ENCODE measurements at regions not wholly inside any gene's neighbourhood (a gene's known extent, or its start where the extent isn't known, plus 50 kb on each side); places are given as distances from the start of the nearest gene placed in this dataset.

DNA sequence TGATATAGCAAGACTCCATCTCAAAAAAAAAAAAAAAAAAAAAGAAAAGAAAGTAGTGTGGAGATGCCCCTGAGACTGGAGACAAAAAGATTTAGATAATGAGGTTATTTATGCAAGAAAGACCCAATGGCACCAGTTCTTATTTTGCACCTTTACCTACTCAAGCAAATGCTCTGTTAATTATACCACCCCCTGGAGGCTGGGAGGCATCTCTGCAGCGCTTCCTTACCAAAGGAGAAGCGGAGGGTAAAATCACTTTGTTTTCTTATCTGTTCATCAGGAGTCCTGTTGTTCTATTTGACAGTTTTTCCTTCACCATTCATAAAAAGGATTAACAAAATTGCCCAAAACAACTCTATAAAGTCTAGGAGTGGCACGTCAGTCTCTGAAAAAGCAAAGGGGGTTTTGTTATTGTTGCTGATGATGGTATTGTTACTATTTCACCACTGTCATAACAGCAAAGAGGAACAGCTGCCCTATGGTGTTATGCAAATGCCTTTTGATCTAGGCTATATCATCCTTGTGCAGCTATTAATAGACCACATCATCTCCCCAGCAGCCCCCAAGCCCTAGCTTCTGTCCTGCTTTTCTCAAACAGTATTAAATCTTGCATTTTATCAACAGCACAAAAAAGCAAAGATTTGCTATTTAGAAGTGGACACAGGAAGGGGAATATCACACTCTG, 174.0 kb downstream of the PALM2AKAP2 start:
- no peaks in the 10 kb centered on the region for H3K4me1 ChIP-seq (ENCODE audit: control insufficient read depth, insufficient read depth, low read length)
- H3K27ac ChIP-seq (ENCODE audit: low read depth, low read length) = no peak overlapping the region
- WGBS (ENCODE audit: insufficient coverage) = 100% methylated on average over 2 of the region's 3 CpGs
- DNase-seq (ENCODE audit: low read depth in 4 of 6, low spot score in 6 of 6) = no peak
- no peak overlapping the region for H3K4me3 ChIP-seq (ENCODE audit: low read depth, low read length)
- H3K9me3 ChIP-seq (ENCODE audit: control insufficient read depth, insufficient read depth, low read length) = no peaks in the 10 kb centered on the region
- H3K36me3 ChIP-seq (ENCODE audit: control insufficient read depth, insufficient read depth, low read length) = no peaks in the 10 kb centered on the region
- no peaks in the 10 kb centered on the region for H3K27me3 ChIP-seq (ENCODE audit: control insufficient read depth, insufficient read depth, low read length)

GRCh38 chr9:109956717-109957440, 176.9 kb downstream of the PALM2AKAP2 start:
- Histone ChIP-seq H3K9me3 (ENCODE audit: control insufficient read depth, insufficient read depth, low read length) (no peaks in the 10 kb centered on the region), H3K4me1 (ENCODE audit: control insufficient read depth, insufficient read depth, low read length) (no peaks in the 10 kb centered on the region), H3K27ac (ENCODE audit: low read depth, low read length) (peak overlapping the region; percentile 0), H3K36me3 (ENCODE audit: control insufficient read depth, insufficient read depth, low read length) (no peaks in the 10 kb centered on the region), H3K27me3 (ENCODE audit: control insufficient read depth, insufficient read depth, low read length) (no peaks in the 10 kb centered on the region), H3K4me3 (ENCODE audit: low read depth, low read length) (no peak overlapping the region)
- DNase-seq (ENCODE audit: low read depth in 4 of 6, low spot score in 6 of 6) = peak in 3 of 6 donors; percentile 22 to 86 (median 41)
- 15% methylated on average over 6 of the region's 9 CpGs for WGBS (ENCODE audit: insufficient coverage)

DNA sequence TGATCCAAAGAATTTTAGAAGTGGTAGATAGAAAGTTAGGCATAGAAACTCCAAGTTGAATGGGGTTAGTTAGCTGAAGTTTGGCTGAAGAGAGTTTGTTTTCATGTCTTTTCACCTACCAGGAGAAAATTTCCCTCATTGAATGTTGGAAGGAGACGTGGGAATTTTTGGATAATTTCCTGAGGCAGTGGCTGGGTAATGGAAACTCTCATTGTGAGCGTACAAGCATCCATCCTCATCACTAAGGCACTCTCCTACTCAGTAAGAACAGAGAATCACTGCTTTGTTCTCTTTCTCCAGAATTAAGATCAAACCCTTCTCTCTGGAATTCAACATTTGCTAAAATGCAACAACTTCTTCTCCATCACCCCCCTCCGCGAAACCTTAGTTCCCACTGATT, 179.7 kb downstream of the PALM2AKAP2 start:
- no peak for DNase-seq (ENCODE audit: low read depth in 4 of 6, low spot score in 6 of 6)
- no peak overlapping the region for H3K4me3 ChIP-seq (ENCODE audit: low read depth, low read length)
- H3K4me1 ChIP-seq (ENCODE audit: control insufficient read depth, insufficient read depth, low read length) = no peaks in the 10 kb centered on the region
- WGBS (ENCODE audit: insufficient coverage) = 83% methylated on average over 2 of the region's 4 CpGs
- no peaks in the 10 kb centered on the region for H3K27me3 ChIP-seq (ENCODE audit: control insufficient read depth, insufficient read depth, low read length)
- H3K36me3 ChIP-seq (ENCODE audit: control insufficient read depth, insufficient read depth, low read length) = no peaks in the 10 kb centered on the region
- H3K9me3 ChIP-seq (ENCODE audit: control insufficient read depth, insufficient read depth, low read length) = no peaks in the 10 kb centered on the region
- H3K27ac ChIP-seq (ENCODE audit: low read depth, low read length) = no peak overlapping the region

GRCh38 chr9:109961626-109962025, 181.6 kb downstream of the PALM2AKAP2 start:
- Histone ChIP-seq H3K36me3 (ENCODE audit: control insufficient read depth, insufficient read depth, low read length) (no peaks in the 10 kb centered on the region), H3K27me3 (ENCODE audit: control insufficient read depth, insufficient read depth, low read length) (no peaks in the 10 kb centered on the region), H3K4me3 (ENCODE audit: low read depth, low read length) (no peak overlapping the region), H3K27ac (ENCODE audit: low read depth, low read length) (no peak overlapping the region), H3K9me3 (ENCODE audit: control insufficient read depth, insufficient read depth, low read length) (no peaks in the 10 kb centered on the region), H3K4me1 (ENCODE audit: control insufficient read depth, insufficient read depth, low read length) (no peaks in the 10 kb centered on the region)
- no CpG with 5 or more reads among the region's 2 CpGs for WGBS (ENCODE audit: insufficient coverage)
- DNase-seq (ENCODE audit: low read depth in 4 of 6, low spot score in 6 of 6) = no peak

GRCh38 chr9:109962215-109962614, 182.2 kb downstream of the PALM2AKAP2 start:
- Histone ChIP-seq H3K4me1 (ENCODE audit: control insufficient read depth, insufficient read depth, low read length) (no peaks in the 10 kb centered on the region), H3K36me3 (ENCODE audit: control insufficient read depth, insufficient read depth, low read length) (no peaks in the 10 kb centered on the region), H3K9me3 (ENCODE audit: control insufficient read depth, insufficient read depth, low read length) (no peaks in the 10 kb centered on the region), H3K27ac (ENCODE audit: low read depth, low read length) (no peak overlapping the region), H3K27me3 (ENCODE audit: control insufficient read depth, insufficient read depth, low read length) (no peaks in the 10 kb centered on the region), H3K4me3 (ENCODE audit: low read depth, low read length) (no peak overlapping the region)
- DNase-seq (ENCODE audit: low read depth in 4 of 6, low spot score in 6 of 6) = no peak

- no peak overlapping the region for H3K4me3 ChIP-seq (ENCODE audit: low read depth, low read length)
- WGBS (ENCODE audit: insufficient coverage) = 94% methylated on average over 1 of the region's 2 CpGs
- no peak for DNase-seq (ENCODE audit: low read depth in 4 of 6, low spot score in 6 of 6)
Observed at GRCh38 chr9:109963079-109963478, 183.1 kb downstream of the PALM2AKAP2 start.

DNA sequence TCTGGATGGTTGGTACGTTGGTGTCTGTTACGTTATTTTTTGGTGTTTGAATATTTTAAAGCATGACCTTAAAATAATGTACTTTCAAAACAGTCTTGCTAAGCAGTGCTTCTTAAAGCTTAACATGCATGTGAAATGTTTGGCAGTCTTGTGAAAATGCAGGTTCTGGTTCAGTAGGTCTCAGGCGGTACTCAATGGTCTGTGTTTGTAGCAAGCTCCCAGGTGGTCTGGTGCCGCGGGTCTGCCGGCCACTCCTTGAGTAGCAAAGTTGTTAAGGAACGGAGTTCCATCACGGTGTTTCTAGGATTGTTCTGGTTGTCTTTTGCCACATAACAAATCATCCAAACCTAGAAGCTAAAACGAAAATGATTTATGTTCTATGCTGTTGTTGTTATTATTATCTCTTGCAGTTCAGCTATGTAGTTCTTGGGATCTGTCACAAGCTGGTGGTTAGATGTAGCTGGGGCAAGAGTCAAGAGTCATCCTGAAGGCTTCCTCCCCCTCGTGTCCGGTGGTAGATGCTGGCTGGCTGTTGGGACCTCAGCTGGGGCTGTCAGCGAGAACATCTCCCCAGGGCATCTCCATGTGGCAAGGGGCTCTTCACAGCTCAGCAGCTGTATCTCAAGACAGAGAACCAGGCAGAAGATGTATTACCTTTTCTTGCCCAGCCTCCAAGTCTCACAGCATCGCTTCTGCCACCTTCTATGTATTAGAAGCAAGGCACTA, 186.8 kb downstream of the PALM2AKAP2 start:
- WGBS (ENCODE audit: insufficient coverage) = 79% methylated on average over 5 of the region's 13 CpGs
- Histone ChIP-seq H3K27me3 (ENCODE audit: control insufficient read depth, insufficient read depth, low read length) (no peaks in the 10 kb centered on the region), H3K36me3 (ENCODE audit: control insufficient read depth, insufficient read depth, low read length) (no peaks in the 10 kb centered on the region), H3K27ac (ENCODE audit: low read depth, low read length) (no peak overlapping the region), H3K4me3 (ENCODE audit: low read depth, low read length) (no peak overlapping the region), H3K4me1 (ENCODE audit: control insufficient read depth, insufficient read depth, low read length) (peaks cover 12% of the 10 kb centered on the region), H3K9me3 (ENCODE audit: control insufficient read depth, insufficient read depth, low read length) (no peaks in the 10 kb centered on the region)
- DNase-seq (ENCODE audit: low read depth in 4 of 6, low spot score in 6 of 6) = no peak

More at GRCh38 chr9:109963079-109963478, 183.1 kb downstream of the PALM2AKAP2 start:
- H3K4me1 ChIP-seq (ENCODE audit: control insufficient read depth, insufficient read depth, low read length) = peaks cover 2% of the 10 kb centered on the region
- no peaks in the 10 kb centered on the region for H3K36me3 ChIP-seq (ENCODE audit: control insufficient read depth, insufficient read depth, low read length)
- H3K9me3 ChIP-seq (ENCODE audit: control insufficient read depth, insufficient read depth, low read length) = no peaks in the 10 kb centered on the region
- no peaks in the 10 kb centered on the region for H3K27me3 ChIP-seq (ENCODE audit: control insufficient read depth, insufficient read depth, low read length)
- no peak overlapping the region for H3K27ac ChIP-seq (ENCODE audit: low read depth, low read length)

DNA sequence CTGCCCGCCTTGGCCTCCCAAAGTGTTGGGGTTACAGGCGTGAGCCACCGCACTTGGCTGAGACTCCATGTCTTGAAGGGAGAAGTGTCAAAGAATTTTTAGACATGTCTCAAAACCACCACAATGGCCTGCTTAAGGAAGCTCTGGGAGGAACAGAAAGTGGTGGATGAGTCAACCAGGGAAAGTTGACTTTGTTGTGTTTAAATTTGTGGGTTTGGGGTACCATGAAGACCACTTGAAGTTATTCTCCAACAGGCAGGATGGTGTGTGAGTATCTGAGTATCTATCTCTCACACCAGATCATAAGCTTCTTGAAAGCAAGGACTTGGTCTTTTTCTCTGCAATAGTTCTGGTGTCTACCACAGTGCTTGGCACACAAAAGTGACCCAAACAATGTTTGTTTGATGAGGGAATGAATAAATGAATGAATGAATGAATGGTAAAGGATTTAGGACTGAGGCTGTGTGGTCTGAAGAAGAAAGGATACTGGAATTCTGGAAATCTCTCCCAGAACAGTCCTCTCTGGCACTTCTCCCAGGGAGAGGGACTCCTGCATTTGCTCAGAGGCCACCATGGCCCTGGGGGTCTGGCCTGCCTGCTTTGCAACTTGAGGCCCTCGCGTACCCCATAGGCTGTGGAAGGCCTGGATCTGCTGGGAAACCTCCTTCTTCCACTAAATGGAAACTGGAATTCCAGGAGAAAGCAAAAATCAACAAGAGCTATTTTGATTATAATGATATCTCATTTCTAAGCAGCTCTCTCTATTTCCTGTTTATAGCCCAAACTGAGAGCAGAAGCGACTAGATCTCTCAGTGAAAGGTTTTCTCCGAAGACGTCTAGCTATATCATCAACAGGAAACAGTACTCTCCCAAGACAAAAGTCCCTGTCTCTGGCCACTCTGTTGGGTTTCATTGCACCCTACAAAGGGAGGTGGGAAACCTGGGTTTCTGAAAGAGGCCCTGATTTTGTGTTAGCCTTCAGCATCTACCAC, 187.9 kb downstream of the PALM2AKAP2 start:
- H3K36me3 ChIP-seq (ENCODE audit: control insufficient read depth, insufficient read depth, low read length) = no peaks in the 10 kb centered on the region
- peak overlapping the region; percentile 25 for H3K27ac ChIP-seq (ENCODE audit: low read depth, low read length)
- DNase-seq (ENCODE audit: low read depth in 4 of 6, low spot score in 6 of 6) = no peak
- WGBS (ENCODE audit: insufficient coverage) = 83% methylated on average over 4 of the region's 8 CpGs
- H3K4me3 ChIP-seq (ENCODE audit: low read depth, low read length) = no peak overlapping the region
- no peaks in the 10 kb centered on the region for H3K9me3 ChIP-seq (ENCODE audit: control insufficient read depth, insufficient read depth, low read length)
- no peaks in the 10 kb centered on the region for H3K27me3 ChIP-seq (ENCODE audit: control insufficient read depth, insufficient read depth, low read length)
- H3K4me1 ChIP-seq (ENCODE audit: control insufficient read depth, insufficient read depth, low read length) = peaks cover 12% of the 10 kb centered on the region

DNA sequence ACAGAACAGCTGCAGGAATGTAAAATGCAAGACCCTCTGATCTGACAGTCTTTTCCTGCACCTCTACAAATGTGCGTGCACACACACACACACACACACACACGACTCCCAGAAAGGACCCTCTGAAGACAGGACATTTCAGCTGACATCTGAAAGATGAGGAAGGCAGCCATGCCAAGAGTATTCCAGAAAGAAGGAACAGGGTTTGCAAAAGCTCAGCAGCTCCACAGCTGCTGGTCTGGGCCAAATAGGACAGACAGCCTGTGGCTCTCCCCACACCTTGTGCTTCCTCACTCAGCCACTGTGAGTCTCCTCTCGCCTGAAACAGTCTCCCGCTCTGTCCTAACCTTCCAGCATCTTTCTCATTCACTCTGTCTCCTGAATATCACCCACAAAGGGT, 189.0 kb downstream of the PALM2AKAP2 start:
- 57% methylated on average over 4 of the region's 4 CpGs for WGBS (ENCODE audit: insufficient coverage)
- no peaks in the 10 kb centered on the region for H3K36me3 ChIP-seq (ENCODE audit: control insufficient read depth, insufficient read depth, low read length)
- peak overlapping the region; percentile 25 for H3K27ac ChIP-seq (ENCODE audit: low read depth, low read length)
- peaks cover 12% of the 10 kb centered on the region for H3K4me1 ChIP-seq (ENCODE audit: control insufficient read depth, insufficient read depth, low read length)
- no peaks in the 10 kb centered on the region for H3K27me3 ChIP-seq (ENCODE audit: control insufficient read depth, insufficient read depth, low read length)
- no peak overlapping the region for H3K4me3 ChIP-seq (ENCODE audit: low read depth, low read length)
- no peaks in the 10 kb centered on the region for H3K9me3 ChIP-seq (ENCODE audit: control insufficient read depth, insufficient read depth, low read length)
- peak in 3 of 6 donors; percentile 3 to 62 (median 44) for DNase-seq (ENCODE audit: low read depth in 4 of 6, low spot score in 6 of 6)

Data from spinal cord (tissue), 9 donors.